ENCODE measurements at regions not wholly inside any gene's neighbourhood (a gene's known extent, or its start where the extent isn't known, plus 50 kb on each side); places are given as distances from the start of the nearest gene placed in this dataset.

DNA sequence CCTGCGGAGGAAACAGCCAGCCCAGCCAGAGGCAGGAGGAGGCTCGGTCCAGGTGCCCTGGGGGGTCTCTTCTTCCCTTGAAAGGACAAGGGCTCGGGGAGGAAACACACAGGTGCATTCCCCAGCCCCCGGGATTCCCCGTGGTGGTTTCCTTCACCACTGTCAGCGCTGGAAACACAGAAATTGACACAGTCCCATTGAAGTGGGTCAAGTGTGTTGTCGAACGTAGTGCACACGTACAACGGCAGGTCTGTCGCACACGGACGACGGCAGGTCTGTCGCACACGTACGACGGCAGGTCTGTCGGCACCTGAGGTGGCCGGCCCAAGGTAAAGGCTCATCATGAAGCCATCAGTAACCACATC, 80.9 kb downstream of the DLL1 start:
- Histone ChIP-seq H3K4ac (replicated peaks; ENCODE audit: insufficient read length, low read depth, low read length) (no peak overlapping the region), H3K4me1 (replicated peaks in 1 of 4; ENCODE audit: control insufficient read depth in 3 of 4, insufficient read depth in 4 of 4, low read length in 3 of 4) (no peaks in the 10 kb centered on the region), H3K18ac (ENCODE audit: extremely low read depth, low read length) (no peak overlapping the region), H3K56ac (replicated peaks; ENCODE audit: insufficient read length, low read depth, low read length) (no peak overlapping the region), H3K9me3 (ENCODE audit: insufficient read depth in 2 of 2, low read depth in 1 of 2, low read length in 1 of 2) (peaks cover 0 to 6% of the 10 kb centered on the region in 2 experiments; a peak in 2 of 4 replicates), H3K9ac (replicated peaks in 1 of 4; ENCODE audit: extremely low read depth in 1 of 4, low read depth in 3 of 4, low read length in 3 of 4) (no peak overlapping the region), H3K14ac (ENCODE audit: insufficient read length) (no peak overlapping the region), H2AFZ (ENCODE audit: low read length) (no peak overlapping the region), H3K79me1 (ENCODE audit: low read depth, low read length) (no peaks in the 10 kb centered on the region; the same call in 1 of the 2 replicates), H3K27ac (ENCODE audit: low read depth, low read length) (no peak overlapping the region), H2BK15ac (ENCODE audit: low read length) (no peak overlapping the region), H2BK20ac (ENCODE audit: low read length) (no peak overlapping the region), H3K79me2 (ENCODE audit: control insufficient read depth in 1 of 2, insufficient read depth in 2 of 2, low read length in 2 of 2) (no peaks in the 10 kb centered on the region), H2BK12ac (ENCODE audit: low read depth, low read length) (no peak overlapping the region), H3K4me3 (ENCODE audit: extremely low read depth in 1 of 4, insufficient read depth in 2 of 4, low read depth in 3 of 4, low read length in 4 of 4) (no peak overlapping the region), H4K8ac (ENCODE audit: extremely low read depth, insufficient read depth, low read length) (no peak overlapping the region), H4K91ac (replicated peaks; ENCODE audit: insufficient read length, low read length) (no peak overlapping the region), H3K23ac (ENCODE audit: insufficient read length) (no peak overlapping the region), H4K20me1 (replicated peaks in 1 of 2; ENCODE audit: control insufficient read depth in 1 of 2, insufficient read depth in 2 of 2, low read length in 2 of 2) (peaks cover 0 to 5% of the 10 kb centered on the region in 2 experiments), H2BK5ac (ENCODE audit: low read depth, low read length) (no peak overlapping the region), H2AK5ac (ENCODE audit: low read depth, low read length) (no peak overlapping the region), H2BK120ac (replicated peaks; ENCODE audit: low read depth, low read length) (no peak overlapping the region), H4K5ac (ENCODE audit: insufficient read length, low read depth, low read length) (no peak overlapping the region), H3K4me2 (ENCODE audit: insufficient read depth in 1 of 2, low read depth in 2 of 2, low read length in 2 of 2) (no peak overlapping the region), H3K27me3 (replicated peaks in 1 of 4; ENCODE audit: control insufficient read depth in 3 of 4, extremely low read depth in 1 of 4, insufficient read depth in 3 of 4, low read length in 3 of 4) (no peaks in the 10 kb centered on the region; a peak in 1 of 7 replicates), H3K23me2 (ENCODE audit: low read depth, low read length) (no peaks in the 10 kb centered on the region; the same call in 1 of the 2 replicates), H3K36me3 (ENCODE audit: control insufficient read depth in 2 of 4, insufficient read depth in 4 of 4, low read length in 3 of 4) (no peaks in the 10 kb centered on the region)
- FAIRE-seq (no peak), DNase-seq (ENCODE audit: low read depth in 1 of 2, low spot score in 2 of 2) (no peak)
- 90% methylated on average over 20 of the region's 20 CpGs; no CpG with 5 or more reads in 1 of the 2 experiments for WGBS, 2 experiments (ENCODE audit: extremely low coverage in 1 of 2, insufficient coverage in 1 of 2, insufficient read length in 1 of 2, insufficient replicate concordance in 2 of 2, low coverage in 1 of 2, low lambda C conversion rate in 2 of 2, missing lambda C conversion rate in 1 of 2)
- ChIA-PET CTCF (ENCODE audit: partially characterized antibody) (no interaction called here), POLR2A (ENCODE audit: partially characterized antibody) (no interaction called here)
- TF ChIP-seq PHF8 (conservative IDR thresholded peaks at IDR 0.05; ENCODE audit: low read depth, low read length): no peak
- TF ChIP-seq TAF7 (optimal IDR thresholded peaks at IDR 0.05; ENCODE audit: borderline replicate concordance, low read depth, low read length): no peak
- no peak for TF ChIP-seq HDAC2 (IDR thresholded peaks at IDR 0.05; ENCODE audit: borderline replicate concordance in 1 of 2, low read depth in 2 of 2, low read length in 2 of 2)
- no peak for TF ChIP-seq MAFK (IDR thresholded peaks at IDR 0.05; ENCODE audit: low read depth, low read length)
- TF ChIP-seq SIN3A (conservative IDR thresholded peaks at IDR 0.05 in 1 of 2, IDR thresholded peaks at IDR 0.05 in 1 of 2; ENCODE audit: low read depth in 1 of 2, low read length in 2 of 2): no peak
- TF ChIP-seq CEBPB (IDR thresholded peaks at IDR 0.05; ENCODE audit: low read depth, low read length): no peak
- no peak for TF ChIP-seq SP1 (IDR thresholded peaks at IDR 0.05; ENCODE audit: low read depth, low read length)
- TF ChIP-seq TAF1 (IDR thresholded peaks at IDR 0.05; ENCODE audit: low read depth, low read length): no peak
- no peak for TF ChIP-seq SP2 (IDR thresholded peaks at IDR 0.05; ENCODE audit: low read length)
- no peak for TF ChIP-seq TCF12 (IDR thresholded peaks at IDR 0.05; ENCODE audit: low read depth, low read length)
- TF ChIP-seq, protein P1, sequence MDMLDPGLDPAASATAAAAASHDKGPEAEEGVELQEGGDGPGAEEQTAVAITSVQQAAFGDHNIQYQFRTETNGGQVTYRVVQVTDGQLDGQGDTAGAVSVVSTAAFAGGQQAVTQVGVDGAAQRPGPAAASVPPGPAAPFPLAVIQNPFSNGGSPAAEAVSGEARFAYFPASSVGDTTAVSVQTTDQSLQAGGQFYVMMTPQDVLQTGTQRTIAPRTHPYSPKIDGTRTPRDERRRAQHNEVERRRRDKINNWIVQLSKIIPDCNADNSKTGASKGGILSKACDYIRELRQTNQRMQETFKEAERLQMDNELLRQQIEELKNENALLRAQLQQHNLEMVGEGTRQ (IDR thresholded peaks at IDR 0.05; ENCODE audit: low read length): no peak
- TF ChIP-seq ATF2 (IDR thresholded peaks at IDR 0.05; ENCODE audit: low read length): no peak

Measured in H1 (cell line).